ENCODE measurements at regions not wholly inside any gene's neighbourhood (a gene's known extent, or its start where the extent isn't known, plus 50 kb on each side); places are given as distances from the start of the nearest gene placed in this dataset.

DNA sequence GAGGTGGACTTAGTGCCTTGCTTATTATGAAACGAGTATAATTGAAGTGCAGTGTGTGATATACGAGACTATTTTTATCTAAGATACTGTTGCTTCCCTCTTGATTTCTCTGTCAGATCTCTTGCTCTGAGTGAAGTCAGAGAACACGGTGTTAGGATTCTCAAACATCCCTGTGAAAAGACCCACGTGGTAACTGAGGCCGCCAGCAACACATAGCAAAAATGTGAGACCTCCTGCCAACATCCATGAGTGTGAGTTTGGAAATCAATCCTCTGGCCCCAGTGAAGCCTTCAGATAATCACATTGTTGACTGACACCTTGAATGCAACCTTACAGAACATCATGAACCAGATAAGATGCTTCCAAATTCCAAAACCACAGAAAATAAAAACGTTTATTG lies 954.4 kb downstream of the FAT4 start:
- Mint-ChIP-seq H3K4me3 (no peak overlapping the region), H3K27me3 (no peaks in the 10 kb centered on the region), H3K27ac (no peak overlapping the region), H3K9me3 (peaks cover 5% of the 10 kb centered on the region), H3K36me3 (no peaks in the 10 kb centered on the region), H3K4me1 (no peaks in the 10 kb centered on the region)

GRCh38 chr4:126271292-126271691 lies 956.5 kb downstream of the FAT4 start:
- Mint-ChIP-seq H3K9me3 (peaks cover 5% of the 10 kb centered on the region), H3K4me3 (no peak overlapping the region), H3K27ac (no peak overlapping the region), H3K36me3 (no peaks in the 10 kb centered on the region), H3K27me3 (no peaks in the 10 kb centered on the region), H3K4me1 (no peaks in the 10 kb centered on the region)

- Mint-ChIP-seq H3K27me3 (no peaks in the 10 kb centered on the region), H3K9me3 (peaks cover 5% of the 10 kb centered on the region), H3K4me3 (no peak overlapping the region), H3K36me3 (no peaks in the 10 kb centered on the region), H3K4me1 (no peaks in the 10 kb centered on the region), H3K27ac (no peak overlapping the region)
Measured at GRCh38 chr4:126273746-126274145, 959.0 kb downstream of the FAT4 start.

- no peak overlapping the region for H3K27ac Mint-ChIP-seq
- no peaks in the 10 kb centered on the region for H3K4me1 Mint-ChIP-seq
- no peaks in the 10 kb centered on the region for H3K27me3 Mint-ChIP-seq
- no peaks in the 10 kb centered on the region for H3K9me3 Mint-ChIP-seq
- H3K36me3 Mint-ChIP-seq = no peaks in the 10 kb centered on the region
- no peak overlapping the region for H3K4me3 Mint-ChIP-seq
Measured at GRCh38 chr4:126291886-126292285, 977.1 kb downstream of the FAT4 start.

DNA sequence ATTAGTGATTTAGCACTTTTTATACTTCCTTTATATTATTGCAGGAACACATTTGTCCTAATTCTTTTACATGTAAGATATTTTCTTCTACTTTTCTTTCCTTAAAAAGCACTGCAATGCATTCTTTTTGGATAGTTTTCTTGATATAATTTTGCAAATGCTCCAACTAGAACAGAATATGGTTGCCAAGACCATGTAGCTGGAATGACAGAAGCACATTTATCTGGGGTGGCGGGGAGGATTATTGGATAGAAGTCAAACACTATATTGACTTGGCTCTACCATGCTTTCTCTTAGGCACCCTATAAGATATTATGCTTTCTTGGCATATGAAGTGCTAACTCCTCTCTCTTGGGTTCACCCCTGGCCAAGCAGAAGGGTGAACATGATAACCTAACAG lies 983.5 kb downstream of the FAT4 start:
- H3K9me3 Mint-ChIP-seq = peaks cover 22% of the 10 kb centered on the region
- no peak overlapping the region for H3K27ac Mint-ChIP-seq
- no peaks in the 10 kb centered on the region for H3K36me3 Mint-ChIP-seq
- no peaks in the 10 kb centered on the region for H3K27me3 Mint-ChIP-seq
- no peaks in the 10 kb centered on the region for H3K4me1 Mint-ChIP-seq
- no peak overlapping the region for H3K4me3 Mint-ChIP-seq

DNA sequence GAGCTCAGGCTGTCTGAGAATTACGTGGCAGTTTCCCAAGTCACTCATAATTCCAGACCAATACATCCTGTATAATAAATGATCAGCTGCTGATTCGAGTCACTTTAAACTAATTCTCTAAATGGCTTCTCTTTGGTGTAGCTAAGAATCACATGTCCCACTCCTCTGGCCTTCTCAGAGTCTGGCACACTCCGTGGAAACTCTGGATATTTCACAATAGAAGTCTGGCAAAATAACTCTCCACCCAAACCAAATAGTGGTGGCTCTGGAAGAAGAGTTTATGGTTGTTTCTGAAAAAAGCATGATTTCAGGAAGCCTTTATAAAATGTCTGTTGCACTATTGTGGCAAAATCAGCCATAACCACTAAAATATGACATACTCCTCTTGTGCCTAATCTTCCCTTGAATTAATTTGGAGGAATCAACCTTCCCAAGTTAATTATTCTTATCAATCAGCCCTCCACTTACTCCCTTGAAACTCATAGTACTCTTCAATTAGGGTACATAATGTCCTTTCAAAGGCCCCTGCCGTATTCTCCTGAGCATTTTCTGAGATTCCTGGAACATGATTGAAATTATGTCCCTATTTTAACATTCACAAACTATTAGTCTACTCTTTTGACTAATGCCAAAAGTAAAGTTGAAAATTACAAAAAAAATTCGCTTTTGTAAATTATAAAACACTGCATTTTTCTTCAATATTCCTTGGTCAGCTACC lies 991.6 kb downstream of the FAT4 start:
- Mint-ChIP-seq H3K4me3 (no peak overlapping the region), H3K9me3 (peaks cover 10% of the 10 kb centered on the region), H3K27ac (no peak overlapping the region), H3K36me3 (no peaks in the 10 kb centered on the region), H3K27me3 (no peaks in the 10 kb centered on the region), H3K4me1 (no peaks in the 10 kb centered on the region)

GRCh38 chr4:126318376-126318775 lies 1003.6 kb downstream of the FAT4 start:
- H3K4me1 Mint-ChIP-seq = no peaks in the 10 kb centered on the region
- H3K9me3 Mint-ChIP-seq = no peaks in the 10 kb centered on the region
- H3K27ac Mint-ChIP-seq = no peak overlapping the region

DNA sequence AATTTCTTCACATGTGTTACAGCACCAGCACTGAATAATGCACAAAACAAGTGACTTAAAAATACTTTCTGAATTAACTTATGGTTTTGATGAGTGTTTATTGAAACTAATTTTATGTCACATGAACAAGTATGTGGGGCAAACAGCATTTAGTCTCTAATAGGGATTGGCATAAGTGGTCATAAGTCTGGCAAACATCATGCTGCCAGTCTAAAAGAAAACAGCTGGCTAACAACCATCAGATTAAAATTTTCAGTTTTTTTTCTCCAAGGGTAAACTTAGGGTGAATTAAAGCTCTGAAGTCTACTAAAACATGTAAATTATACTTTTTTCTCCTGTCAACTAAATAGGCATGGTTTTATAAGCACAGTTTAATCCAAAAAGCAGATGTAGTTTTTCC lies 1014.2 kb downstream of the FAT4 start:
- Mint-ChIP-seq H3K9me3 (no peaks in the 10 kb centered on the region), H3K4me1 (no peaks in the 10 kb centered on the region), H3K36me3 (no peaks in the 10 kb centered on the region), H3K27me3 (no peaks in the 10 kb centered on the region), H3K27ac (no peak overlapping the region), H3K4me3 (no peak overlapping the region)

More at GRCh38 chr4:126318376-126318775, 1003.6 kb downstream of the FAT4 start:
- Mint-ChIP-seq H3K27me3 (no peaks in the 10 kb centered on the region), H3K36me3 (no peaks in the 10 kb centered on the region), H3K4me3 (no peak overlapping the region)

DNA sequence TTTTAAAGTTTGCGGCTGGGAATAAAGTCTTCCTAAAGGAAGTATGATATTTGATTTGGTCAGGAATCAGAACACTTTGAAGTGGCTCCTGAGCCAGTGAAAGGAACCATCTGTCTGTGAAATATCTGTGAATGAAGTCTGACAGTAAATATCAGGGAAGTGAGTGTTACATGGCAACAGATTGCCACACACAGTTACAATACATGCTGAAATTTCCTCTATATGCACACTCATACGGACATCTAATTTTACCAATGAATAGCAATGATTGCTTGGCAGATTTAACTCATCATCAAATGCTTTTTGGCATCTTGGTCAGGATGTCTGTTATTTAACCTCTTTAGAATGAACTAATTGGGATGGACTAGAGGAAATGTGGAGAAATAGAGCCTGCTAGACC lies 1023.8 kb downstream of the FAT4 start:
- Mint-ChIP-seq H3K27me3 (no peaks in the 10 kb centered on the region), H3K4me3 (no peak overlapping the region), H3K4me1 (no peaks in the 10 kb centered on the region), H3K9me3 (peaks cover 7% of the 10 kb centered on the region), H3K36me3 (no peaks in the 10 kb centered on the region), H3K27ac (no peak overlapping the region)

GRCh38 chr4:126341927-126342326 lies 1027.2 kb downstream of the FAT4 start:
- no peaks in the 10 kb centered on the region for H3K9me3 Mint-ChIP-seq
- no peaks in the 10 kb centered on the region for H3K36me3 Mint-ChIP-seq
- no peak overlapping the region for H3K27ac Mint-ChIP-seq
- no peaks in the 10 kb centered on the region for H3K27me3 Mint-ChIP-seq
- no peak overlapping the region for H3K4me3 Mint-ChIP-seq
- H3K4me1 Mint-ChIP-seq = no peaks in the 10 kb centered on the region

- H3K4me1 Mint-ChIP-seq = no peaks in the 10 kb centered on the region
- H3K27me3 Mint-ChIP-seq = no peaks in the 10 kb centered on the region
- H3K27ac Mint-ChIP-seq = no peak overlapping the region
- H3K9me3 Mint-ChIP-seq = no peaks in the 10 kb centered on the region
- no peaks in the 10 kb centered on the region for H3K36me3 Mint-ChIP-seq
- H3K4me3 Mint-ChIP-seq = no peak overlapping the region
Measured at GRCh38 chr4:126344472-126344871, 1029.7 kb downstream of the FAT4 start.

- H3K27ac Mint-ChIP-seq = no peak overlapping the region
Measured at GRCh38 chr4:126346654-126347053, 1031.9 kb downstream of the FAT4 start.

GRCh38 chr4:126354784-126355183 lies 1040.0 kb downstream of the FAT4 start:
- Mint-ChIP-seq H3K27me3 (no peaks in the 10 kb centered on the region), H3K36me3 (no peaks in the 10 kb centered on the region), H3K4me1 (no peaks in the 10 kb centered on the region), H3K4me3 (no peak overlapping the region), H3K27ac (no peak overlapping the region), H3K9me3 (no peaks in the 10 kb centered on the region)

More at GRCh38 chr4:126346654-126347053, 1031.9 kb downstream of the FAT4 start:
- no peaks in the 10 kb centered on the region for H3K4me1 Mint-ChIP-seq
- H3K27me3 Mint-ChIP-seq = no peaks in the 10 kb centered on the region
- H3K9me3 Mint-ChIP-seq = no peaks in the 10 kb centered on the region
- H3K36me3 Mint-ChIP-seq = no peaks in the 10 kb centered on the region
- no peak overlapping the region for H3K4me3 Mint-ChIP-seq

DNA sequence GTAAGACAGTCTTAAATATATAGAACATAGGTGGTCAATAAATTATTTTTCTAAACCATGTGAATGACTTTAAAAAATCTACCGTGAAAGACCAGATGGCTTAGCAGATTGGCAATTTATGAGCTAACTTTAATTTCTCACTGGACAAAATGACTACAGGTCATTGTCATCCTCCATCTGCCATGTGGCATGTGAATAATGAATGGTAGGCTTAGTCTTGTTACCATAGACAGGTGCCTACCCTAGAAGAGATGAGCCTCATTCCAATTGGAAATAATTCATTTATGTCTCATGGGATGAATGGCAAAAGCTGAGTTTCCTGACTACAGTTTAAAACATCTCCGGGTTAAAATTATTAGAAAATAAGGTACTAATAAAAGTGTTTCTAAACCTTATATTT lies 1043.3 kb downstream of the FAT4 start:
- H3K4me3 Mint-ChIP-seq = no peak overlapping the region
- H3K36me3 Mint-ChIP-seq = no peaks in the 10 kb centered on the region
- H3K9me3 Mint-ChIP-seq = no peaks in the 10 kb centered on the region
- no peak overlapping the region for H3K27ac Mint-ChIP-seq
- no peaks in the 10 kb centered on the region for H3K27me3 Mint-ChIP-seq
- no peaks in the 10 kb centered on the region for H3K4me1 Mint-ChIP-seq

GRCh38 chr4:126361287-126361686 lies 1046.5 kb downstream of the FAT4 start:
- H3K27me3 Mint-ChIP-seq = no peaks in the 10 kb centered on the region
- H3K4me1 Mint-ChIP-seq = no peaks in the 10 kb centered on the region
- no peaks in the 10 kb centered on the region for H3K9me3 Mint-ChIP-seq
- no peaks in the 10 kb centered on the region for H3K36me3 Mint-ChIP-seq
- H3K4me3 Mint-ChIP-seq = no peak overlapping the region
- no peak overlapping the region for H3K27ac Mint-ChIP-seq

- no peaks in the 10 kb centered on the region for H3K4me1 Mint-ChIP-seq
- no peaks in the 10 kb centered on the region for H3K27me3 Mint-ChIP-seq
- H3K4me3 Mint-ChIP-seq = no peak overlapping the region
- H3K9me3 Mint-ChIP-seq = no peaks in the 10 kb centered on the region
- no peaks in the 10 kb centered on the region for H3K36me3 Mint-ChIP-seq
- H3K27ac Mint-ChIP-seq = no peak overlapping the region
Measured at GRCh38 chr4:126364311-126364911, 1049.7 kb downstream of the FAT4 start.

- H3K36me3 Mint-ChIP-seq = no peaks in the 10 kb centered on the region
- H3K4me1 Mint-ChIP-seq = no peaks in the 10 kb centered on the region
- H3K27ac Mint-ChIP-seq = no peak overlapping the region
- no peak overlapping the region for H3K4me3 Mint-ChIP-seq
- H3K9me3 Mint-ChIP-seq = peaks cover 10% of the 10 kb centered on the region
- no peaks in the 10 kb centered on the region for H3K27me3 Mint-ChIP-seq
Measured at GRCh38 chr4:126369076-126369475, 1054.3 kb downstream of the FAT4 start.

Data from activated naive CD4-positive, alpha-beta T cell treated with anti-CD3 and anti-CD28 coated beads, Interleukin-2, amount 50 U/mL, for 24 hours (primary cell).